ENCODE measurements at regions not wholly inside any gene's neighbourhood (a gene's known extent, or its start where the extent isn't known, plus 50 kb on each side); places are given as distances from the start of the nearest gene placed in this dataset.

- in situ Hi-C loops (cut with HindIII; ENCODE audit: low sequenced_read_pairs): no loop called here
- TF ChIP-seq CTCF (IDR thresholded peaks at IDR 0.05; ENCODE audit: low read depth, low read length): peak; percentile 81
- peak; percentile 55 for DNase-seq (ENCODE audit: low read depth, low spot score)
- H3K4me3 ChIP-seq (ENCODE audit: low read depth, low read length): no peak overlapping the region
Observed at GRCh38 chr20:22684072-22684762, 99.8 kb upstream of the FOXA2 start.

- DNase-seq (ENCODE audit: low read depth, low spot score): no peak
- no peak overlapping the region for H3K4me3 ChIP-seq (ENCODE audit: low read depth, low read length)
- TF ChIP-seq CTCF (IDR thresholded peaks at IDR 0.05; ENCODE audit: low read depth, low read length): no peak
- in situ Hi-C loops (cut with HindIII; ENCODE audit: low sequenced_read_pairs): no loop called here
Observed at GRCh38 chr20:22684763-22685443, 100.5 kb upstream of the FOXA2 start.

DNA sequence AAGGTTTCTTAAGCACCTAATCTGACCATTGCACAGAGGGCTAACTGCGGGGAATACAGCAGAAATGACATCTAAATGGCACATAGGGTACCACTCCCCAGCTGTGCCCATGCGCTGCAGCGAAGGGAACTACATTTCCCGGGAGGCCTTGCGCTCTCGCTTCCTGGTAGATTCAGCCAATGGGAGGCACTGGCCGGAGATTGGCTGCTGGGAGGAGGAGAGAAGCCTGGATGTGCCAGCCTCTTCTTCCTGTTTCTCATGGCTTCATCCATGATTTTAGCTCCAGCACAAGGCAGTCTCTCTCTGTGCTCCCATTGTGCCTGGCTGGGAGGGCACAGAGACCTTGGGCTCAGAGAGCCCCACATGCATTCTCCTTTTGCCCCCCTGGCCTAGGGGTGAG is 101.7 kb upstream of the FOXA2 start:
- in situ Hi-C loops (cut with HindIII; ENCODE audit: low sequenced_read_pairs): no loop called here
- DNase-seq (ENCODE audit: low read depth, low spot score): peak; percentile 47
- TF ChIP-seq CTCF (IDR thresholded peaks at IDR 0.05; ENCODE audit: low read depth, low read length): no peak
- H3K4me3 ChIP-seq (ENCODE audit: low read depth, low read length): no peak overlapping the region

DNA sequence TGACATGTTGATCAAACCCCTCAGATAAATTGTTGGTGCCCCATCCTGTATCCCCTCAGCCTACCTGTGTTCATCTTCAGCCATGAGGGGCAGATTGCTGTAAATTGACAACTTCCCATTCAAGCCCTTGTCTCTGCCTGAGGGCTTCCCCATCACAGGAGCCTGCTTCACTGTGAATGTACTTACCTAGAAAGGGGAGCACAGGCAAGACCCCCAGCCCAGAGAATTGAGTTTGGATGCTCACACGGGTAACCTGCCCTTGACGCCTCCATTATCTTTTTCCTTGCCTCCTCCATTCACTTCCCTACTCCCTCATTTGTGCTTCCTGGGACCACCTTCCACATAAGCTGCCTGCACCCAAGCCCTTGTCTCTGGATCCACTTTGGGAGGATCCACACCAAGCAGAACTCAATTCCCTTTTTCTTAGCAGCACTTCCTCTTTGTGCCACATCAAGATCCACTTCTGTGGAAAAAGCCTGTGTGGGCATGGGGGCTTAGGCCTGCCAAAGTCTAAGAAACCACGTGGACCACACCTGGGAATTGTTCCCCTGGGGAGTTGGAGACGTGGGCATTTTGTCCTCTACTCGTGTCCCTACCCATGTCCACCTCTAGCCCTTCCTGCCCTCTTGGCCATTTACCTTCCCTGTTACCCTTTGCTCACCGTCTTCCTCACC is 103.4 kb upstream of the FOXA2 start:
- TF ChIP-seq CTCF (IDR thresholded peaks at IDR 0.05; ENCODE audit: low read depth, low read length): no peak
- H3K4me3 ChIP-seq (ENCODE audit: low read depth, low read length): no peak overlapping the region
- in situ Hi-C loops (cut with HindIII; ENCODE audit: low sequenced_read_pairs): no loop called here
- DNase-seq (ENCODE audit: low read depth, low spot score): no peak

DNA sequence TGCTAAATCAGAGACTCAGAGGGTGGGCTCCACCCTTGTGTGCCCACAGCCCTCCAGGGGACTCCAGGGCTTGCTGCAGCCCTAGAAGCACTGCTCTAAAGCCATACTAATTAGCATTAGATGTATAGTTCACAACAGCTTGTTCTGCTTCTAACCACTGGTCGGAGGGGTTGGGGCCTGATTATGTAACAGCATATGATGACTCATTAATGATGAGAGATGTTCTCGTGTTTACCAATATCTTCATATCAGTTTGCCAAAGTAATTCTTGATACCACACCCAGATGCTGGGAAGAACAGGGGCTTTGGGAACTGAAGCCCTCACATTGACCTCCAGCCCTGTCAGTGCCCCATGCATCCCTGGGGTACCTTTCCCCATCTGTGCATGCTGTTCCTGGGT is 104.1 kb upstream of the FOXA2 start:
- no peak for TF ChIP-seq CTCF (IDR thresholded peaks at IDR 0.05; ENCODE audit: low read depth, low read length)
- in situ Hi-C loops (cut with HindIII; ENCODE audit: low sequenced_read_pairs): no loop called here
- no peak overlapping the region for H3K4me3 ChIP-seq (ENCODE audit: low read depth, low read length)
- no peak for DNase-seq (ENCODE audit: low read depth, low spot score)

DNA sequence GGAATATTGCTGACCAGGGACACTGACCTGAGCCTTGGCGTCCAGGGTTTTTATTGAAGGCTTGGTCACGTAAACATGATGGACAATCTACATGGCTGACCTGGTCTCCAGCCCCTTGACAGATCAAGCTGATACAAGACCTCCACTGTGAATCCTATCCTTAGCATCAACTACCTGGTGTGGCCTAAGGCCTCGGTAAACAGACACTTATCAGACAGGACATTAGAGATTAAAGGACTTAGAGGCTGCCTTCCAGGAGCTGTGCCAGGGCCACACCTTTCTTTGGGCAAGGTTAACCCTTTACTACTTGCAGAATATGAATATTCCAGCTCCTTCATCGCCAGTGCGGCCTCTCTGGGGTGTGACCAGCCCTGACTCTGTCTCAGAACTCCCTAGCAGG is 104.9 kb upstream of the FOXA2 start:
- in situ Hi-C loops (cut with HindIII; ENCODE audit: low sequenced_read_pairs): no loop called here
- H3K4me3 ChIP-seq (ENCODE audit: low read depth, low read length): no peak overlapping the region
- no peak for DNase-seq (ENCODE audit: low read depth, low spot score)
- TF ChIP-seq CTCF (IDR thresholded peaks at IDR 0.05; ENCODE audit: low read depth, low read length): no peak

Measured in astrocyte of the spinal cord (primary cell).